GM21576 (cell line): ENCODE measurements at regions not wholly inside any gene's neighbourhood (a gene's known extent, or its start where the extent isn't known, plus 50 kb on each side); places are given as distances from the start of the nearest gene placed in this dataset.

Experiments
- ATAC-seq: cut with Tn5 transposase; IDR thresholded peaks from one replicate; pipeline ENCODE4 v1.9.1; 2021; ENCODE audit warnings: mild to moderate bottlenecking, moderate library complexity; ENCODE audit not compliant: unreplicated experiment

DNA sequence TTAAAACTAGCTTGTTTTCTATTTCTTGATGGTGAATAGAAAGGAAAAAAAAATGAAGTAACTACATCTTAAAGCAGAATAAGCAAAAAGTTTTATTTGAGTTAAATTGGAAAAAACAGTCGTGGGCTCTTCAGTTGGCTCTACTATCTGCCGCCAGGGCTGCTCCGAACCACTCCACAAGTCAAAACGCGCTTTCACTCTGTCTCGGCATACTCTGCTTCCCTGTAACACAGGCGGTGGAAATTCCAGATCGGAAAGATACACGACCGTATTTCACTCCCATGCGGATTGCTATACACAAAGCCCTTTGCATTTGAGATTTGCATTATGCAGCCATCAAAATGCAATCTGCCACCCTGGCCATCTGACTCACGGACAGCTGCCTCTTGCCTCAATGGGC is 505.6 kb downstream of the IRX1 start:
- no peak for ATAC-seq

DNA sequence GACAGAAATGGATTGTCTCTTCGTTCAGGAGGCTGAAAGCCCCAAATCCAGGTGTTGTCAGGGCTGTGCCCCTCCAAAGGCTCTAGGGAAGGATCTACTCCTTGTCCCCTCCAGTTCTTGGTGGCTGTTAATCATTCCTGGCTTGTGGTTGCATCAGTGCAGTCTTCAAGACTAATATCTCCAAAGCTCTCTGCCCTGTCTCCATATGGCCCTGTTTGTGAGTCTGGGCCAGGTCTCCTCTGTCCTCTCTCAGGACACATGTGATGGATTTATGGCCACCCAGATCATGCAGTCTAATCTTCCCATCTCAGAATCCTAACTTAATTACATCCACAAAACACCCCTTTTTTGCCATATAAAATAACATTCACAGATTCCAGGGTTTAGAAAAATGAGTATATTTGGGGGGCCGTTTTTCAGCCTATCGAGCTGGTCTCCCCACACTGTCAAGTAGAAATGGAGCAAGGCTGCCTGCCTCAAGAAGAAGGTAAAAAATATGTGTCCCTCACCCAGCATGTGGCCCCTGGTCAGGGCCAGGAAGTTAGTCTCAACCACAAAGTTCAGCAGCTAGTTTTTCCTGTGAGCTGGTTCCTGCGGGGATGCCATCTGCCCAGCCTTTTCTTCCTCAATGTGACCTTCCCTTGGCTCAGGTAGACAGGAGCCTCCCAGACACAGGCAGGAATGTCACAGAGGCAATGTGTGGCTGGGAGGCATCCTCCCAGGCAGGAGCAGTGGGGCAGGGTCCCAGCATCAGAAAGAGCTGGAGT is 509.4 kb downstream of the IRX1 start:
- no peak for ATAC-seq

DNA sequence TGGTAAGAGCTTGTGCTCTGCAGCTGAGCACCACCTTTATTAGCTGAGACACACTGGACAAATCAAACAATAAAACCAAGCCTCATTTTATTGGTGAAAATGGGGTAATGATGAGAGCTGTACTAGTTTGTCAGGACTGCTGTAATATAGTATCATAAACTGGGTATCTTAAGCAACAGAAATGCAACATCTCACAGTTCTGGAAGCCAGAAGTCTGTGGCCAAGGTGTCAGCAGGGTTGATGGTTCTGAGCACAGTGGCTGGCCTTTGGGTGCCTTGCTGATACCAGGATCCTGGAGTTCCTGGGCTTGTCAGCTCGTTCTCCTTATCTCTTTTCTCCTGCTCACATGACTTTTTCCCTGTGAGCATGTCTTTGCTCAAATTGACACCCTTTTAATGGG is 513.1 kb downstream of the IRX1 start:
- ATAC-seq, result no peak

DNA sequence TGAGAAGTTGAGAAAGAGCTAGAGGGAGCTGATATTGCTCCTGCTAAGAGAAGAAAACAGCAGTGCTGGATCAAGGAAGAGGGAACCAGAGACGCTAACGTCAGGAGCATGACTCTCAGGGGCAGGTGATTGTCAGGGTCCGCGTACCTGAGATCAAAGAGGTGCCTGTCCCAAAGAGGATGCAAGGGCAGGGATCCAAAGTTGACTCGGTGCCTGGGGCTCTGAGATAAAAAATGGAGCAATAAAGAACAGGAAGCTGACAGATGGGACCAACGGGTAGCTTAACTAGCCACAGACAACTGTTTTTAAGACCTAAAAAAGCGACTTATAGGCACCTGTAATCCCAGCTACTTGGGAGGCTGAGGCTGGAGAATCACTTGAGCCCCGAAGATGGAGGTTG is 517.8 kb downstream of the IRX1 start:
- no peak for ATAC-seq

DNA sequence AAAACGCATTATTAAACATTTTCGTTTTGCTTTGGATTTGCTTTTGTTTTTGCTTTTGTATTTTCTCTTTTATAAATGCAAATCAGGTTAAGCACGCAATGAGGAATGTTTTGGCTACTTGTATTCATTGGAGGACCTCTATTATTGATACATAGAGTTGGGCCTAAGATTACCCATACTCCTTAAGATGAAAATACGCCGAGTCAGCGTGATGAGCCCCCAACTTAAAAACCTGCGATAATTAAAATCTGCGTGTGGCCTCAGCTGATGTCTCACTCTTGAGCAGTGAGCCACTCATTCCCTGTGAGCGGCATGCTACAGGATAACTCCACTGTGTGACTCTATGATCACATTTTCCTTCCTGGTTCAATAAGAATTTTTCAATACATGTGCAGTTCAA is 518.3 kb downstream of the IRX1 start:
- ATAC-seq, result no peak

DNA sequence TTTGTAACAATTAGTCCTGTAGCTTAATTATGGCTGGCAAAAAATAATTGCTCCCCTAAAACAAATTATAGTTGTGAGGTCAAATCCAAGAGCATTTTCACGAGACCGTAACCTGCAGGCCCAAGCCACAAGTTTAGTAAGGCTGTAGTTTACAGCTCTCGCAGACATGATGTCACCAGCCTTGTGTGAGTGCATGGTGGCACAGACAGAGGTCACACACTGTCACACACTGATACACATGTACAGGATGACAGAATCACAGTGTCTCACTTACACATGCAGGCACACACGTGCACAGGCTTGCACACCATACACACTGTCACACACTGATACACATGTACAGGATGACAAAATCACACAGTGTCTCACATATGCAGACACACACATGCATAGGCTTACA is 518.8 kb downstream of the IRX1 start:
- ATAC-seq, result no peak

DNA sequence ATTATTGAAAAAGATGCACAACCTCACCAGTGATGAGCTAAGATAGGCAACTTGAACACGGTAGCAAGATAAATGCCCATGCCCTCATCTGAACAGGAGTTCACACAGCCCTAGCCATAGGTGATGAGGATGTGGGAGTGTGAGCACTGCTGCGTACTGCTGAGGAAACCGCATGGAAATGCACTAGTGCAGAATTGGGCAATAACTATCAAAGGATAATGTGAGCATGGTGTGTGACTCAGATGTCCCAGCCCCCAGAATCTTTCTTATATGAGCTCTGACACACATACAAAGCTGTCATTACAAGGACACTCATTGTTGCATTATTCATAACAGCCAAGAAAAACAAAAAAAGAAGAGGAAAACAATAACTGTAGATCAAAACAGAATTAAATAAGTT is 521.2 kb downstream of the IRX1 start:
- ATAC-seq, result no peak

DNA sequence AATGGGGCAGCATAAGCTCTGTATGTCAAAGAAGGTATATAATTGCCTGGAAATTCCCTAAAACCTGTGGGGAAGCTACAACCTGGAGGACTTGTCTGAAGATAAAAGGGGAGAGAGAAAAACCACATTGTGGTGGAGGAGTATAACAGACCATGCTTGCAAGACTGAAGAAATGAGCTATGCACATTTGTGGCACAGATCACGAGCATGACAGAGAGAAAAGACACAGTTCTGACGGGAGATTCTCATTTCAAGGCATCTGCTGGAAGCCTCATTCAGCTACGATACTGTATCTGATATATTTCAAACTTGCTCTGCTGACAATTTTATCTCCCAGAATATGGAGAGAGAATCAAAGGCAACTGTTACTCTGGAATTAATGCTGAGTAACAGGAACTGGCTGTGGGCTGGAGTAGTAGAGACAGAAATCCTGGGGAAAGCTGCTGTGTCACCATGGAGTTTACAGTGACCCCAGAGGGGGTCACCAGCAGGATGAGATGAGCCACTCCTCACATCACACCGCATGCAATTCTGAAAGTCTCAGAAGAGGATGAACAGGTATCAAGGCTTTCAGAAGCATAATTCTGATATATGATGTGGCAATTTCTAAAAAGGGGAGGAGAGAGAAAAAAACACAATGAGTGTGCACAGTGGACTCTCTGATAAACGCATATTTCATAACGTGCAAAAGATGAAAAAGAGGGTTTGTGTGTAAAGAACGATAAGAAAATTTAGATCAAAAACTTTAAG is 528.8 kb downstream of the IRX1 start:
- no peak for ATAC-seq

DNA sequence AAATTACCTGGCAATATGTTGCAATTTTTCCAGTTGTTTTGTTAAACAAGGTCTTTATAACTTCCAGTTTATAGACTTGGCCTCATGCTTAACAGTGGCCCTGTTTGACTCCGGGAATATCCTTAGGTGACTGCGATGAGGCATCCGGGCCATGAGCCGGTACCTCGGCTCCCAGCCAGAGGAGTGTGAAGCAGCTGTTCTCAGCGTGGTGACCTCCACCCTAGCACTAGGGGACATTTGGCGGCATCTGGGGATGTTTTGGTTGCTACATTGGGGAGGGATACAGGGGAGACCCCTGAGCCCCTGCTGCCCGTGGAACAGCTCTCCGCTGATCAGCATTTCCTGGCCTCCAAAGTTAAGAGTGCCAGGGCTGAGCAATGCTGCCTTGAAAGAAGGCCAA is 533.4 kb downstream of the IRX1 start:
- no peak for ATAC-seq

DNA sequence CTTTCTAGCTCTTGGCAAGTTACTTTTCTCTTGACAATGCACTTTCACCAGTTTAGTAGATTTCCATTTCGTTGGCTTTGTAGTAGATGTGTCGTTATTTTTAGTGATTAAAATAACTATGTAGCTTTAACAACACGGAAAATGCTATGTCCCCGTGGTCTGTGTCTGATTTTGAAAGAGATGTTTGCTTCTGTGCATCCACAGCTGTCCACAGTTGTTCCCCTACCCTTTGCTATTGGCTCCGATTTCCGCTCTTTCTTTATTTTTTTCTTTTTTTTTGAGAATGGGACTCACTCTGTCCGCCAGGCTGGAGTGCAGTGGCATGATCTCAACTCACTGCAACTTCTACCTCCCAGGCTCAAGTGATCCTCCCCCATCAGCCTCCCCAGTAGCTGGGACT is 533.9 kb downstream of the IRX1 start:
- no peak for ATAC-seq

DNA sequence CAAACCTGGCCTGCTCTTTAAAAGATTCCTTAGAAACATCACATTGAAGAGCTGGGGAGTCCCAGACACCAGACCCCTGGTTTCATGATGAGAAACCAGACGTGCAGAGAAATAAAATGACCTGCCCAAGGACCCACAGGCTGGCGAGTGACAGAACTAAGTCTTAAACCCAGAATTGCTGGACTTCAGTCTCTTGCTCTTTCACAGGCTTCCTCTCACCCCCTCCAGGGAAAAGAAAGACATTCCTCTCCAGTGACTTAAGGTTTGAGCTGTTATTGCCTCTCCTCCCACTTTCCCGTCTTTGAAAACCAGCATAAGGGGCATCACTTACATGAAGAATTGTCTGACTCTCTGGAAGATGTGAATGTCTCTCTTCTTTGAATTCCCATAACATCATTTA is 535.2 kb downstream of the IRX1 start:
- ATAC-seq, result no peak

DNA sequence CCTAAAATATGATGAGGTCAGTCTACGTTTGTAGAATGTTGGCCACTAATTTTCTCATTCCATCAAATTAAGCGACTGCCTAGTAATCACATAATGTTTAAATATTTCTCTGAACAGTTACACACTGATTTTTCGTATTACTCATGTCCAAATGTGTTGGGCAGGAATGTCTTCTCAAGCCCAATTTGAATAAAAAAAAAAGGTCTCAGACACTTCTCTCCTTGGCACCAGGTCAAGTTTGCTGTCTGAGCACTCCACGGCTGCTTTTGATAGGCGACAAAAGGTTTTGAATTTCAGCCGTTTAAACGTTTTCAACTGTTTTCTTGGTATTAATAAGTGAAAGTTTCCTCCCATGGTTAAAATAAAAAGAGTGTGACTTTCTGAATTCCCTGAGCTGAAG is 542.1 kb downstream of the IRX1 start:
- ATAC-seq, result no peak

DNA sequence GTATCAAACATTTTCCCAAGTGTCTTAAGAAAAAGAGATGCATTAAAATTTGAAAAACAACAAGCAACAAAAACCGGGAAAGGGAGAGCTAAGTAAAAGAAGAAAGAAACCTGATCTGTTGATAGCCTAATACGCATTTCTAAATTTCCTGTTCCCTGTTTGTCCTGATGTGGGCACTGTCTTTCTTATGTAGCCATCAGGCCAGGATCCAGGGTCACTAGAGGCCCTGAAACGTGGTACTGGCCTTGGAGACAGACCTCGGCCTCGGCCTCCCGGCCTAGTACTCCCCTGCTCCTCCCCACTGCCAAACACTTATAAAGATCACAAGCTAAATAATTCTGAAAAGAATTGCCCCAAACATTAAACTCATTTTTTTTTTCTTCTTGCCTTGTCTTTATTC is 547.2 kb downstream of the IRX1 start:
- no peak for ATAC-seq

DNA sequence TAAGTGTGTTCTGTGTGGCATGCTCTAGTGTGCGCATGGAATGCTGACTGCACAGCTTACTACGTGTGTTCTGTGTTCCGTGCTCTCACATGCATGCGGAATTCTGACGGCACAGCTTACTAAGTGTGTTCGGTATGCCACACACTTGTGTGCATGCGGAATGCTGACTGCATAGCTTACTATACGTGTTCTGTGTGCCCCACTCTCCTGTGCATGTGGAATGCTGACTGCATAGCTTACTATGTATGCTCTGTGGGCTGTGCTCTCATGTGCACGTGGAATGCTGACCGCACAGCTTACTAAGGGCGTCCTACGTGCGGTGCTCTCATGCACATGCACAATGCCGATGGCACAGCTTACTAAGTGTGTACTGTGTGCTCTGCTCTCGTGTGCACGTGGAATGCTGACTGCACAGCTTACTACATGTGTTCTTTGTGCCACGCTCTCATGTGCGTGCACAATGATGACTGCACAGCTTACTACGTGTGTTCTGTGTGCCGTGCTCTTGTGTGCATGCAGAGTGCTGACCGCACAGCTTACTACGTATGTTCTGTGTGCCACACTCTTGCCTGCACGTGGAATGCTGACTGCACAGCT is 548.9 kb downstream of the IRX1 start:
- no peak for ATAC-seq

DNA sequence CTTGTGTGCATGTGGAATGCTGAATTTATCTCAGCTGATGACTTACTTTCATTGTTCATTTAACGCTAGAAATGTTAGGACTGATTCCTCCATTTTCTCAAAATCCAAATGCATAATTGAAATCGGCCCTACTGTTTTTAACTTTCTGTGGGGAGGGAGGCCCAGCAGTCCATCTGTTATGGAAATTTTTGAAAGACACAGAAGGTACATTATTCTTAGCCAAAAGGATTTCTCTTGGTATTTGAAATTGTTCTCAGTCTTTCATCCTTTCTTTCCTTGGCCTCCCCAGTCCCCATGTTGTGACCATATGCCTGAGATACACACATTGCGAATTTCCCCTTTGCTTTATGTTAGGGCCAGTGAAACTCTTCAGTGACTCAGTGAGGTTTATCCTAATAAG is 549.9 kb downstream of the IRX1 start:
- ATAC-seq, result no peak

DNA sequence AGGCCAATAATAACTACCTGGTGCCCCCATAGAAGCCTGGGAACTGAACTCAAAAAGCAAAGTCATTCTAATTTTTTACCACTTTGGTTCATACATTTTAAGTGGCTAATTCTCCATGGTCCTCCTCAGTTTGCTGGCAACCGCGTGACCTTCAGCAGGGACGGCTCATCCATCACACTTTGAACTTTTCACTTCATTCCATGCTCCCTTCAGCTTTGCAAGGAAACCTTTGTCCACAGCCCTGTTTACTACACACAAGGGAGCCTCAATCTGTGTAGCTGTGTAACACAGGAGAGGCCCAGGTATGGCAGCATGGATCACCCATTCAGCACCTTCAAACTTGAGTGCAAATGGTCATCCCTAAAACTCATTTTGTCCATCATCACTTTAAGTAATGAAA is 552.4 kb downstream of the IRX1 start:
- ATAC-seq, result no peak

DNA sequence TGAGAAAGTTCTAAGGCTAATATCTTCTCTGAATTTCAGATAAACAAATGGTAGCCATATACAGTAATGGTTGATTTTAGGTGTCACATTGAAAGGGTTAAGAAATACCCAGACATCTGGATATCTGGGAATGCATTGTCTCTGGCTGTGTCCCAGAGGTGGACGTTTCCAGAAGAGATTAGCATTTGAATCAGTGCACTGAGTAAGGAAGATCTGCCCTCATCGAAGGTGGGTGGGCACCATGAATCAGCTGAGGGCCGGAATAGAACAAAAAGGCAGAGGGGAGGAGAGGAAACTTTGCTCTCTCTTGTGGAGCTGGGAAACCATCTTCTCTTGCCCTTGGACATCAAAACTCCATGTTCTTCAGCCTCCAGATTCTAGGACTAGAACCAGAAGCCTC is 554.4 kb downstream of the IRX1 start:
- ATAC-seq, result no peak

DNA sequence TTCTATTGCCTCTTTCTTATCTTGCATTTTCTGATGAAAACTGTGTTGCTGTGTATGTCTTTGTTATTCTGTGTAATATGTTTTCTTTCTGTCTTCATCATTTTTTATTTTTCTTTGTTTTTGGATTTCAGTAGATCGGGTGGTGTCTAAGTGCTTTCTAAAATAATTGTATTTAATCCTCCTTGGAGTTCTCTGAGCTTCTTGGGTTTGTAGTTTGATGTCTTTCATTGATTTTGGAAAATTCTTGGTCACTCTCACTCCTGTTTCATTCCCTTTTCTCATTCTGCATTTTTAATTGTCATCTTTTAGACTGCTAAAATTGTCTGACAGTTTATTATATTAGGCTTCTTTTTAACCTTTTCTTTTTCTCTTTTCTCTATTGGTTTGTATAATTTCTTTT is 560.5 kb downstream of the IRX1 start:
- no peak for ATAC-seq

DNA sequence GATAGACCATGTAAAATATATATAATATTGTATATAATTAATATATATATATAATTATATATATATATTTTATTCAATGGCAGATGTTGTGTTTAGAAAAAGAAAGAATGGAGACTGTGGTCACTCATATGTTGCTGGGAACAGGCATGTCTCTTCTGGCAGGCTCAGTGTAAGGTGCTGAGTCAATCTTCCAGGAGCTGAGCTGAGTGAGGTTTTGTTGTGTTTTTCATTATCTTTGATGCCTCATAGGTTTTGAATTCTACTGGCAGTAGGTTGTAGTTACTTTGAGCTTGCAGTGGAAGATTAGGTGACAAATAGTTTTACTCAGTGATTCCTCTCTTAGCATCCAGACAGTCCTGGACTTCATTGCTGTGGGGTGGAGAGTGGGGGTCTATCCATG is 561.3 kb downstream of the IRX1 start:
- ATAC-seq, result no peak

DNA sequence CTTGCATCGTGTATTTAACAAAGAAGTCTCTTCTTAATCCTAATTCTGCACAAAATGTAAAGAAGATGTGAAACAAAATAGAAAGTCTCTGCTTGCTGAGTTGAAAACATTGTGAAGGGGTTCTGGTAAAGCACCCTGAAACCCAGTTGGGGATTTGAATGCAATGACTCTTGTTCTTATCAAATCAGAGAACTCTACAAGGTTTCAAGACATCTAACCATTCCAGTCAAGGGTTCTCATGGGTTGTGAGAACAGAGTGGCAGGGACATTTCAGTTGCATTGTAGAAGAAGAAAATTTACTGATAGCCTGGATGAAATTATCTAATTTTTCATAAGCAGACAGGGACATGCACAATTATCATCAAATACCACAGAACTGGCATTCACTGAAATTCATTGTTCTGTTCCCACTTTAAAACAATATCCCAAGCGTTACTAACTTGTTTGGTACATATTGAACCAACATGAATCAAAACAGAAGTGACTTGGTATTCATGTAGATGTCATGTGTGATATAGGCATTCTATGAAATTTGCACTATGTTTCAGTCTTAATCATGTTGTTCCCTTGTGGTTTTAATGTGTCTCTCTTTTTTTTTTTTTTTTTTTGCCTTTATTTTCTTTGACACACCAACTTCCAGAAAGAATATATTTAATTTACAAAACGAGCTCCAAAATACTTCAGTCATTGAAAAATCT is 563.3 kb downstream of the IRX1 start:
- ATAC-seq, result no peak

DNA sequence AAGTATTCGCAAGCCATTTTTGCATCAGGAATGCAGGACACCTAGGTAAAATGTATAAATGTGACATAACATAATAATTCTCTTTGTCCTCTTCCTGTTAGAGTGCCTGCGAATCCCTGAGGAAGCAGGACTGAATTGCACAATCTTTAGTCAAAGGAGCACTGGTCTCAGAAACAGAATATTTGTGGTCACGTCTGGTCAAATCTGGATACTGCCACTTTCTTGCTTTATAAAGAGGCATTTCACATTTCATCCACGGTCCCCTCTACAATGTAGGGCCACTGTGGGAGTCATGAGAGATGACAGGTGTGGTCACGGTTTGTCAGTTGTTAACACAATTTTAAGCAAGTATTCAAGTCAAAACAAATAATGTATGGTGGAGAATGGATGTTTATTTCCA is 564.0 kb downstream of the IRX1 start:
- no peak for ATAC-seq

DNA sequence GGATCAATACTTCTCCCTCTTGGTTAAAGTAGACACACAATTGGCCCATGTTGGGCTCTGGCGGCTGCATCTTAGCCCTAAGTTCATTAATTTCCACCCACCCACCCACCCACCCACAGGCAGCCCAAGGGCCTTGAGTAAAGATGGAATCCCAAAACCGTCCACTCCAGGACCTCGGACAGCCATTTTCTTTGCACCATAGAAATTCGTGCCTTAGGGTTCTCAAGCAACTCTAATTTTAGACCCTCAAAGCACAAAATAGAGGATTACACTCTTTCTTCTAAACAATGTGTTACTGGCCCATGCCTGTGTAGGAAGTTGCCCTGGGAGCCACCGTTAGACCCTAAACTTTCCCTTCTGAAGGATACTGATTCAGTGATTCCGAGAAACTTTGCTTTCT is 568.5 kb downstream of the IRX1 start:
- ATAC-seq, result no peak
